ENCODE measurements at regions not wholly inside any gene's neighbourhood (a gene's known extent, or its start where the extent isn't known, plus 50 kb on each side); places are given as distances from the start of the nearest gene placed in this dataset.

DNA sequence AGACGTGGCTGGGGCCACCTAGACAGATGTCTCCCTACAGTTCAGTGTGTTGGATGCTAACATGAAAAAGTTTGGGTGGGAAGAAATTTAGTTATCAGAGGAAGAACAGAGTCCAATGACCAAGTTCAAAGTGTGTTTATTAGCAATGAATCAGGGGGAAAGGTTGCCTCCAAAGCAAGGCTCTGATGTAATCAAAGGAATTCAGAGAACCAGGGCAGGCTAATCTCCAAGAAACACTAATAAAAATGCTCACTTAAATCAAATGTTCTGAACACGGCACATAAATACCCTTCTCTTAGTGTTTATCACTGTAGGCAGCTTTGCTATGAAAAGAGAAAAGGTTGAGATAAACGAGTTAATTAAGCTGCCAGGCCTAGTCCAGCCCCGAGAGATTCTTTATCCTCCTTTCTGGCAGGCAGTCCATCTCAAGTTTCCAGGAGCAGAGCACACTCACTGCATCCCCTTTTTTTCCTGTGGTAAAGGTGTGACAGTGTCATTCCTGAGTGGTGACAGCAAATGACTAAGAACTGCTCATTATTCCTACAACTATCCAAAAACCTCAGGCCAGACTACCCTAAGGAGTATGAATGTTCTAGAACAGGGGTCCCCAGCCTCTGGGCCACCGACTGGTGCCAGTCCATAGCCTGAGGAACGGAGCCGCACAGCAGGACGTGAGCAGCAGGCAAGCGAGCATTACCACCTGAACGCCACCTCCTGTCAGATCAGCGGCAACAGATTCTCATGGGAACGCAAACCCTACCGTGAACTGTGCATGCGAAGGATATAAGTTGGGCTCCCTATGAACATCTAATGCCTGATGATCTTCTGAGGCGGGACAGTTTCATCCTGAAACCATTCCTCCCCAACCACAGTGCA lies 66.9 kb upstream of the FHIP2A start:
- H3K4me1 Mint-ChIP-seq (ENCODE audit: low read depth, unreplicated experiment), result no peaks in the 10 kb centered on the region
- no peak overlapping the region for H3K27ac Mint-ChIP-seq (ENCODE audit: unreplicated experiment)
- no peak overlapping the region for H3K4me3 Mint-ChIP-seq (ENCODE audit: unreplicated experiment)
- DNase-seq, result no peak
- H3K9me3 Mint-ChIP-seq (ENCODE audit: unreplicated experiment), result no peaks in the 10 kb centered on the region
- H3K27me3 Mint-ChIP-seq (ENCODE audit: unreplicated experiment), result no peaks in the 10 kb centered on the region
- H3K36me3 Mint-ChIP-seq (ENCODE audit: unreplicated experiment), result no peaks in the 10 kb centered on the region
- TF ChIP-seq, protein P1, sequence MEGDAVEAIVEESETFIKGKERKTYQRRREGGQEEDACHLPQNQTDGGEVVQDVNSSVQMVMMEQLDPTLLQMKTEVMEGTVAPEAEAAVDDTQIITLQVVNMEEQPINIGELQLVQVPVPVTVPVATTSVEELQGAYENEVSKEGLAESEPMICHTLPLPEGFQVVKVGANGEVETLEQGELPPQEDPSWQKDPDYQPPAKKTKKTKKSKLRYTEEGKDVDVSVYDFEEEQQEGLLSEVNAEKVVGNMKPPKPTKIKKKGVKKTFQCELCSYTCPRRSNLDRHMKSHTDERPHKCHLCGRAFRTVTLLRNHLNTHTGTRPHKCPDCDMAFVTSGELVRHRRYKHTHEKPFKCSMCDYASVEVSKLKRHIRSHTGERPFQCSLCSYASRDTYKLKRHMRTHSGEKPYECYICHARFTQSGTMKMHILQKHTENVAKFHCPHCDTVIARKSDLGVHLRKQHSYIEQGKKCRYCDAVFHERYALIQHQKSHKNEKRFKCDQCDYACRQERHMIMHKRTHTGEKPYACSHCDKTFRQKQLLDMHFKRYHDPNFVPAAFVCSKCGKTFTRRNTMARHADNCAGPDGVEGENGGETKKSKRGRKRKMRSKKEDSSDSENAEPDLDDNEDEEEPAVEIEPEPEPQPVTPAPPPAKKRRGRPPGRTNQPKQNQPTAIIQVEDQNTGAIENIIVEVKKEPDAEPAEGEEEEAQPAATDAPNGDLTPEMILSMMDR (IDR thresholded peaks at IDR 0.05; ENCODE audit: partially characterized antibody, unreplicated experiment), result no peak

DNA sequence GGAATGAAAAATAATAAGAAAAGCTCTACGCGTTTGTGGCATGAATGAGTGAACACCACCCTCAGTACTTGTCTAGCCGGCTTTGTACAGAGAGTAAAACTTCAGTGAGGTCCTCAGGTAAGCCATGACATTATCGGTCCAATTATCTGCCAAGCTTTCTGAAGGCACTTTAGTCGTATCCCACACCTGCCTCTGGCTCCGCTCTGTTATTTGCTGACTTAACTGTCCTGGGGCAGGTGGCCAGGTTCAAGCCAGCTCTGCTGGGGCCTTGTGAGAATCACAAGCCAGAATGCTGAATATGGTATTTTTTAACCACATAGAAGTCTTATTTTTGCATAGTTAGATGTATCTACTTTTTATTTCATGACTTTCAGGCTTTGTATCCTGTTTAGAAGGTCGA lies 66.0 kb upstream of the FHIP2A start:
- no peaks in the 10 kb centered on the region for H3K9me3 Mint-ChIP-seq (ENCODE audit: unreplicated experiment)
- TF ChIP-seq, protein P1 (IDR thresholded peaks at IDR 0.05; ENCODE audit: partially characterized antibody, unreplicated experiment), result no peak
- no peak overlapping the region for H3K27ac Mint-ChIP-seq (ENCODE audit: unreplicated experiment)
- no peak overlapping the region for H3K4me3 Mint-ChIP-seq (ENCODE audit: unreplicated experiment)
- no peaks in the 10 kb centered on the region for H3K36me3 Mint-ChIP-seq (ENCODE audit: unreplicated experiment)
- H3K4me1 Mint-ChIP-seq (ENCODE audit: low read depth, unreplicated experiment), result no peaks in the 10 kb centered on the region
- DNase-seq, result no peak
- H3K27me3 Mint-ChIP-seq (ENCODE audit: unreplicated experiment), result no peaks in the 10 kb centered on the region

DNA sequence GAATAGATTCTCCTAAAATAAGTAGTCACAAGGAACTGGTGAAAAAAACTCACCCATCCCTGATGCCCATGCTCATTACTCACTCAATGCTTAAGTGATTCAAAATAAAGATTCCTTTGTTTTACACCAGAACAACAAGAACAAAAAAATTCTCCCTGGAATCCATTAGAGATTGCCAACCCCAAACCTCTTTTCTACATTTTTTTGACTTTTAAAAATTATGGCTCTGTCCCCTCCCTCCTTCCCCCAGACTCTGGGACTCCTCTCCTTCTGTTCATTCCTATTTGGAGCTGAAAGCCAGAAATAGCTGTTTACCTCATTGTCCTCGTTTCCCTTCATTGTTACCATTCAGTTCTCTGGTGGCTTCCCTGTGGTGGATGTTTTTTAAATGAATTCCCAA lies 63.2 kb upstream of the FHIP2A start:
- no peaks in the 10 kb centered on the region for H3K36me3 Mint-ChIP-seq (ENCODE audit: unreplicated experiment)
- H3K27me3 Mint-ChIP-seq (ENCODE audit: unreplicated experiment), result peaks cover 3% of the 10 kb centered on the region
- DNase-seq, result no peak
- TF ChIP-seq, protein P1 (IDR thresholded peaks at IDR 0.05; ENCODE audit: partially characterized antibody, unreplicated experiment), result no peak
- H3K4me1 Mint-ChIP-seq (ENCODE audit: low read depth, unreplicated experiment), result peaks cover 4% of the 10 kb centered on the region
- no peaks in the 10 kb centered on the region for H3K9me3 Mint-ChIP-seq (ENCODE audit: unreplicated experiment)
- H3K4me3 Mint-ChIP-seq (ENCODE audit: unreplicated experiment), result no peak overlapping the region
- no peak overlapping the region for H3K27ac Mint-ChIP-seq (ENCODE audit: unreplicated experiment)

DNA sequence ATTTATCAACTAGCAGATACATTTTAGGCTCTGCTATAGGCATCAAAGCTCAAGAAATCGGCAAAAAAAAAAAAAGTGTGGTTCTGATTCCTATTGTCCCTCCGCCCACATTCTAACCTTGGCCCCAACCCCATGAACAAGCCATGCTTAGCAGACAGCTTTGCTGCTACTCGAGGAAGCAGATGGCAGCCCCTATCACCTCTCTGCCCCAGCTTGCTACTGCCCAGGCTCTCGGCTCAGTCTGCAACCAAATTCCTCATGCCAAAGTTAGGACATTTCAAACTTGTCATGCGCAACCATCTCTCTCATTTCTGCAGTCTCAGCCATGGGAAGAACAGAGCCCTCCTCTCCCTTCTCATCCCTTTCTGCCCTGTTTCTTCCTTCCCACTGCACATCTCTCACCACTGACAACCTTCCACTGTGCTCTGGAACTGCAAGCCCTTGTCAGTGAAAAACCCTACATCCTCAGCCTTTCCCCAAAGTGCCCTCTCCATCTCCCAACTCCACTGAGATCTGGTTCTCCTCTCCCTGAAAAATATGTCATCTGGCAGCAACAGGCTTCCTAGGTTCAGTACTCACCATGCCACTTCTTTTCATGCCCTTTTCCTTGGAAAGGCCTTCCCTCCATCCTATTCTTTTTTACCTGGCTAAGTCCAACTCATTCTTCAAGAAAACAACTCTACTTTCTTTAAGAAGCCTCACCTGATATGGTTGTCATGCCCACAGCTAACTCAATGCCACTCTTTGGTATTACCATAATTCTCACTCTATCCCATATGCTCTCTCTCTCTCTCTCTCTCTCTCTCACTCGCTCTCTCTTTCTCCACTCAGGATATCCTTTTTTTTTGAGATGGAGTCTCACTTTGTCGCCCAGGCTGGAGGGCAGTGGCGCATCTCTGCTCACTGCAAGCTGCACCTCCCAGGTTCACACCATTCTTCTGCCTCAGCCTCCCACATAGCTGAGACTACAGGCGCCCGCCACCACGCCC lies 60.1 kb upstream of the FHIP2A start:
- peaks cover 3% of the 10 kb centered on the region for H3K27me3 Mint-ChIP-seq (ENCODE audit: unreplicated experiment)
- no peak overlapping the region for H3K4me3 Mint-ChIP-seq (ENCODE audit: unreplicated experiment)
- no peaks in the 10 kb centered on the region for H3K9me3 Mint-ChIP-seq (ENCODE audit: unreplicated experiment)
- H3K36me3 Mint-ChIP-seq (ENCODE audit: unreplicated experiment), result no peaks in the 10 kb centered on the region
- H3K27ac Mint-ChIP-seq (ENCODE audit: unreplicated experiment), result no peak overlapping the region
- TF ChIP-seq, protein P1 (IDR thresholded peaks at IDR 0.05; ENCODE audit: partially characterized antibody, unreplicated experiment), result no peak
- peaks cover 4% of the 10 kb centered on the region for H3K4me1 Mint-ChIP-seq (ENCODE audit: low read depth, unreplicated experiment)
- DNase-seq, result no peak

All from glutamatergic neuron (in vitro differentiated cells).